PC-9 (cell line): ENCODE measurements at regions not wholly inside any gene's neighbourhood (a gene's known extent, or its start where the extent isn't known, plus 50 kb on each side); places are given as distances from the start of the nearest gene placed in this dataset.

Experiments
- BruUV-seq: library from RNA; stranded (reverse); fragments of 400-500 nt; replicated peaks from 2 replicates; lab custom pipeline; 2021; lab: Mats Ljungman, UMichigan
- CTCF ChIA-PET: fragments of 300-600 bp; sonication (Branson Sonifier 250); formaldehyde crosslinking; loops from one replicate; lab custom pipeline; 2022; ENCODE audit warnings: antibody characterized with exemption; lab: Charles Lee
- POLR2A ChIA-PET: fragments of 300-600 bp; sonication (Branson Sonifier 250); formaldehyde crosslinking; loops from one replicate; lab custom pipeline; 2022; ENCODE audit warnings: antibody characterized with exemption; ENCODE audit not compliant: unreplicated experiment; lab: Charles Lee
- DNase-seq, 2 experiments: peaks; one replicate each; pipeline versions ENCODE4 v3.0.0 to v3.0.0-alpha.2; 2015 to 2022; ENCODE audit warnings: mixed read lengths in 1 of 2
- H2AFZ ChIP-seq: fragments of 200-600 bp; sonication (generic); 2 replicates; pipeline ENCODE4 v1.8.1; 2017; ENCODE audit warnings: antibody characterized with exemption
- H3F3A ChIP-seq: fragments of 200-600 bp; sonication (generic); 2 replicates; pipeline ENCODE4 v1.8.1; 2017; ENCODE audit warnings: antibody characterized with exemption, mild to moderate bottlenecking, low read depth; ENCODE audit not compliant: insufficient read depth
- H3K27ac ChIP-seq: fragments of 200-600 bp; sonication (generic); 2 replicates; pipeline ENCODE4 v1.6.1; 2016; ENCODE audit warnings: mixed run types
- H3K27me3 ChIP-seq: fragments of 200-600 bp; sonication (generic); 2 replicates; pipeline ENCODE4 v1.6.1; 2016; ENCODE audit warnings: low read depth, mixed run types; ENCODE audit not compliant: insufficient read depth
- H3K36me3 ChIP-seq: fragments of 200-600 bp; sonication (generic); 2 replicates; pipeline ENCODE4 v1.6.1; 2016; ENCODE audit warnings: low read depth, mixed run types
- H3K4me1 ChIP-seq: fragments of 200-600 bp; sonication (generic); replicated peaks from 2 replicates; pipeline ENCODE4 v1.6.1; 2016; ENCODE audit warnings: mixed run types; ENCODE audit not compliant: insufficient read depth
- H3K4me2 ChIP-seq: fragments of 200-600 bp; sonication (generic); 2 replicates; pipeline ENCODE4 v1.6.1; 2017; ENCODE audit warnings: mixed run types
- H3K4me3 ChIP-seq: fragments of 200-600 bp; sonication (generic); 2 replicates; pipeline ENCODE4 v1.6.1; 2016; ENCODE audit warnings: mixed run types
- H3K79me2 ChIP-seq: fragments of 200-600 bp; sonication (generic); 2 replicates; pipeline ENCODE4 v1.6.1; 2017; ENCODE audit warnings: low read depth, mixed run types
- H3K9me2 ChIP-seq: fragments of 200-600 bp; sonication (generic); 2 replicates; pipeline ENCODE4 v1.8.1; 2017; ENCODE audit warnings: mild to moderate bottlenecking; ENCODE audit not compliant: insufficient read depth
- H3K9me3 ChIP-seq: fragments of 200-600 bp; sonication (generic); 2 replicates; pipeline ENCODE4 v1.8.1; 2016; ENCODE audit warnings: low read depth; ENCODE audit not compliant: insufficient read depth
- H4K20me1 ChIP-seq: fragments of 200-600 bp; sonication (generic); 2 replicates; pipeline ENCODE4 v1.8.1; 2017; ENCODE audit not compliant: insufficient read depth
- CTCF ChIP-seq: fragments of 200-600 bp; sonication (generic); conservative IDR thresholded peaks from 2 replicates; pipeline ENCODE4 v1.6.1; 2017; ENCODE audit warnings: mixed run types, antibody characterized with exemption, mild to moderate bottlenecking, moderate library complexity
- EZH2 ChIP-seq: fragments of 200-600 bp; sonication (generic); IDR thresholded peaks from 2 replicates; pipeline ENCODE4 v1.8.0; 2017; ENCODE audit warnings: antibody characterized with exemption, low read depth
- intact Hi-C: fragments of 100-400 bp; cut with micrococcal nuclease; formaldehyde crosslinking; loops from one replicate; pipeline ENCODE4 v1.10.0; 2022; ENCODE audit not compliant: unreplicated experiment

GRCh38 chr14:83053022-83053710, 1519.5 kb upstream of the SEL1L start:
- Histone ChIP-seq H3K27me3 (no peaks in the 10 kb centered on the region), H3K79me2 (no peaks in the 10 kb centered on the region), H3F3A (no peaks in the 10 kb centered on the region), H2AFZ (no peak overlapping the region), H3K4me1 (no peaks in the 10 kb centered on the region), H3K4me3 (no peak overlapping the region), H3K4me2 (no peak overlapping the region), H4K20me1 (no peaks in the 10 kb centered on the region), H3K9me2 (no peaks in the 10 kb centered on the region), H3K27ac (no peak overlapping the region), H3K36me3 (no peaks in the 10 kb centered on the region), H3K9me3 (no peaks in the 10 kb centered on the region)
- no TSS peak for BruUV-seq
- ChIA-PET POLR2A (no interaction called here), CTCF (no interaction called here)
- no peak for TF ChIP-seq EZH2
- TF ChIP-seq CTCF, result no peak
- DNase-seq, result no peak
- intact Hi-C loops, result no loop called here

- intact Hi-C loops, result no loop called here
- TF ChIP-seq EZH2, result no peak
- TF ChIP-seq CTCF, result no peak
- CTCF ChIA-PET, result no interaction called here
Measured at GRCh38 chr14:83058068-83058467, 1524.4 kb upstream of the SEL1L start.

GRCh38 chr14:83071888-83072501, 1538.3 kb upstream of the SEL1L start:
- Histone ChIP-seq H3K4me2 (peak overlapping the region; percentile 29; the same call in 1 of the 2 replicates), H4K20me1 (no peaks in the 10 kb centered on the region), H3K4me3 (no peak overlapping the region), H3K4me1 (no peaks in the 10 kb centered on the region), H3F3A (no peaks in the 10 kb centered on the region), H3K79me2 (no peaks in the 10 kb centered on the region), H3K27ac (no peak overlapping the region), H3K27me3 (no peaks in the 10 kb centered on the region), H3K36me3 (no peaks in the 10 kb centered on the region), H3K9me3 (no peaks in the 10 kb centered on the region), H2AFZ (no peak overlapping the region), H3K9me2 (no peaks in the 10 kb centered on the region)
- no peak for DNase-seq
- ChIA-PET POLR2A (no interaction called here), CTCF (no interaction called here)
- no peak for TF ChIP-seq EZH2
- peak; percentile 57 for TF ChIP-seq CTCF
- intact Hi-C loops, result no loop called here
- BruUV-seq, result no TSS peak

More at GRCh38 chr14:83058068-83058467, 1524.4 kb upstream of the SEL1L start:
- Histone ChIP-seq H3K36me3 (no peaks in the 10 kb centered on the region), H3K9me2 (no peaks in the 10 kb centered on the region), H2AFZ (no peak overlapping the region), H3K9me3 (no peaks in the 10 kb centered on the region), H3K4me3 (no peak overlapping the region), H3K4me1 (no peaks in the 10 kb centered on the region), H3K27ac (no peak overlapping the region), H3F3A (no peaks in the 10 kb centered on the region), H3K79me2 (no peaks in the 10 kb centered on the region), H3K4me2 (no peak overlapping the region), H4K20me1 (no peaks in the 10 kb centered on the region), H3K27me3 (no peaks in the 10 kb centered on the region)
- POLR2A ChIA-PET, result no interaction called here
- no peak for DNase-seq
- no TSS peak for BruUV-seq
